Activated naive CD8-positive, alpha-beta T cell treated with anti-CD3 and anti-CD28 coated beads for 36 hours (primary cell): ENCODE measurements at regions not wholly inside any gene's neighbourhood (a gene's known extent, or its start where the extent isn't known, plus 50 kb on each side); places are given as distances from the start of the nearest gene placed in this dataset.

Source experiments
- DNase-seq: peaks from one replicate; pipeline ENCODE4 v3.0.0; 2021
- H3K27ac Mint-ChIP-seq: one replicate; pipeline ENCODE4 v1.8.0; 2022; ENCODE audit warnings: mild to moderate bottlenecking, moderate library complexity, mixed read lengths
- H3K27me3 Mint-ChIP-seq: one replicate; pipeline ENCODE4 v1.8.0; 2022; ENCODE audit warnings: mild to moderate bottlenecking, mixed read lengths
- H3K36me3 Mint-ChIP-seq: one replicate; pipeline ENCODE4 v1.8.0; 2021; ENCODE audit warnings: mild to moderate bottlenecking, mixed read lengths
- H3K4me1 Mint-ChIP-seq: one replicate; pipeline ENCODE4 v1.8.0; 2021; ENCODE audit warnings: mixed read lengths
- H3K4me3 Mint-ChIP-seq: one replicate; pipeline ENCODE4 v1.8.0; 2022; ENCODE audit warnings: mild to moderate bottlenecking, moderate library complexity, mixed read lengths
- H3K9me3 Mint-ChIP-seq: one replicate; pipeline ENCODE4 v1.8.0; 2022; ENCODE audit warnings: mixed read lengths

GRCh38 chr2:4553241-4553640 is 849.9 kb downstream of the DCDC2C start:
- H3K4me3 Mint-ChIP-seq, result no peak overlapping the region
- H3K27me3 Mint-ChIP-seq, result no peaks in the 10 kb centered on the region
- no peaks in the 10 kb centered on the region for H3K4me1 Mint-ChIP-seq
- H3K27ac Mint-ChIP-seq, result no peak overlapping the region
- peaks cover 1% of the 10 kb centered on the region for H3K9me3 Mint-ChIP-seq
- no peak for DNase-seq
- H3K36me3 Mint-ChIP-seq, result no peaks in the 10 kb centered on the region

- H3K27ac Mint-ChIP-seq, result no peak overlapping the region
- H3K27me3 Mint-ChIP-seq, result no peaks in the 10 kb centered on the region
- no peaks in the 10 kb centered on the region for H3K4me1 Mint-ChIP-seq
- H3K36me3 Mint-ChIP-seq, result no peaks in the 10 kb centered on the region
- DNase-seq, result no peak
- no peak overlapping the region for H3K4me3 Mint-ChIP-seq
- H3K9me3 Mint-ChIP-seq, result peaks cover 1% of the 10 kb centered on the region
These were observed 852.9 kb downstream of the DCDC2C start for GRCh38 chr2:4556135-4556896.

- H3K4me3 Mint-ChIP-seq, result no peak overlapping the region
- H3K27ac Mint-ChIP-seq, result no peak overlapping the region
- peaks cover 6% of the 10 kb centered on the region for H3K9me3 Mint-ChIP-seq
- H3K36me3 Mint-ChIP-seq, result no peaks in the 10 kb centered on the region
- no peak for DNase-seq
- H3K27me3 Mint-ChIP-seq, result no peaks in the 10 kb centered on the region
- H3K4me1 Mint-ChIP-seq, result no peaks in the 10 kb centered on the region
These were observed 857.8 kb downstream of the DCDC2C start for GRCh38 chr2:4561196-4561595.

- Mint-ChIP-seq H3K27me3 (no peaks in the 10 kb centered on the region), H3K36me3 (no peaks in the 10 kb centered on the region), H3K9me3 (peaks cover 6% of the 10 kb centered on the region), H3K4me1 (no peaks in the 10 kb centered on the region), H3K4me3 (no peak overlapping the region), H3K27ac (no peak overlapping the region)
- DNase-seq, result no peak
These were observed 872.7 kb downstream of the DCDC2C start for GRCh38 chr2:4576075-4576474.

- H3K36me3 Mint-ChIP-seq, result no peaks in the 10 kb centered on the region
- H3K27ac Mint-ChIP-seq, result no peak overlapping the region
These were observed 876.6 kb downstream of the DCDC2C start for GRCh38 chr2:4579977-4580376.

GRCh38 chr2:4585057-4585635 is 881.8 kb downstream of the DCDC2C start:
- Mint-ChIP-seq H3K27ac (no peak overlapping the region), H3K9me3 (no peaks in the 10 kb centered on the region)

More at GRCh38 chr2:4579977-4580376, 876.6 kb downstream of the DCDC2C start:
- Mint-ChIP-seq H3K4me3 (no peak overlapping the region), H3K27me3 (no peaks in the 10 kb centered on the region), H3K9me3 (no peaks in the 10 kb centered on the region), H3K4me1 (no peaks in the 10 kb centered on the region)
- no peak for DNase-seq

GRCh38 chr2:4588606-4589005 is 885.2 kb downstream of the DCDC2C start:
- Mint-ChIP-seq H3K4me1 (no peaks in the 10 kb centered on the region), H3K9me3 (no peaks in the 10 kb centered on the region), H3K27ac (no peak overlapping the region)

More at GRCh38 chr2:4585057-4585635, 881.8 kb downstream of the DCDC2C start:
- Mint-ChIP-seq H3K4me3 (no peak overlapping the region), H3K27me3 (no peaks in the 10 kb centered on the region), H3K4me1 (no peaks in the 10 kb centered on the region), H3K36me3 (no peaks in the 10 kb centered on the region)
- no peak for DNase-seq

GRCh38 chr2:4591261-4591660 is 887.9 kb downstream of the DCDC2C start:
- H3K36me3 Mint-ChIP-seq, result no peaks in the 10 kb centered on the region
- H3K4me1 Mint-ChIP-seq, result no peaks in the 10 kb centered on the region
- H3K27me3 Mint-ChIP-seq, result no peaks in the 10 kb centered on the region
- no peak for DNase-seq
- H3K9me3 Mint-ChIP-seq, result peaks cover 2% of the 10 kb centered on the region
- H3K4me3 Mint-ChIP-seq, result no peak overlapping the region
- no peak overlapping the region for H3K27ac Mint-ChIP-seq

More at GRCh38 chr2:4588606-4589005, 885.2 kb downstream of the DCDC2C start:
- H3K4me3 Mint-ChIP-seq, result no peak overlapping the region
- H3K27me3 Mint-ChIP-seq, result no peaks in the 10 kb centered on the region
- no peak for DNase-seq
- H3K36me3 Mint-ChIP-seq, result no peaks in the 10 kb centered on the region

GRCh38 chr2:4597400-4597799 is 894.0 kb downstream of the DCDC2C start:
- H3K27ac Mint-ChIP-seq, result no peak overlapping the region
- H3K36me3 Mint-ChIP-seq, result no peaks in the 10 kb centered on the region
- H3K27me3 Mint-ChIP-seq, result no peaks in the 10 kb centered on the region
- DNase-seq, result no peak
- no peaks in the 10 kb centered on the region for H3K4me1 Mint-ChIP-seq
- H3K9me3 Mint-ChIP-seq, result peaks cover 2% of the 10 kb centered on the region
- H3K4me3 Mint-ChIP-seq, result no peak overlapping the region

GRCh38 chr2:4604767-4605166 is 901.4 kb downstream of the DCDC2C start:
- DNase-seq, result no peak
- no peaks in the 10 kb centered on the region for H3K4me1 Mint-ChIP-seq
- H3K27ac Mint-ChIP-seq, result no peak overlapping the region
- H3K27me3 Mint-ChIP-seq, result no peaks in the 10 kb centered on the region
- no peaks in the 10 kb centered on the region for H3K36me3 Mint-ChIP-seq
- peaks cover 1% of the 10 kb centered on the region for H3K9me3 Mint-ChIP-seq
- H3K4me3 Mint-ChIP-seq, result no peak overlapping the region

- no peaks in the 10 kb centered on the region for H3K36me3 Mint-ChIP-seq
- no peak overlapping the region for H3K27ac Mint-ChIP-seq
- peaks cover 10% of the 10 kb centered on the region for H3K9me3 Mint-ChIP-seq
- DNase-seq, result no peak
- H3K4me3 Mint-ChIP-seq, result no peak overlapping the region
- no peaks in the 10 kb centered on the region for H3K4me1 Mint-ChIP-seq
- H3K27me3 Mint-ChIP-seq, result no peaks in the 10 kb centered on the region
These were observed 914.8 kb downstream of the DCDC2C start for GRCh38 chr2:4618141-4618540.

- no peak overlapping the region for H3K27ac Mint-ChIP-seq
- H3K4me1 Mint-ChIP-seq, result no peaks in the 10 kb centered on the region
- H3K4me3 Mint-ChIP-seq, result no peak overlapping the region
- H3K36me3 Mint-ChIP-seq, result no peaks in the 10 kb centered on the region
- no peaks in the 10 kb centered on the region for H3K27me3 Mint-ChIP-seq
- DNase-seq, result no peak
- peaks cover 10% of the 10 kb centered on the region for H3K9me3 Mint-ChIP-seq
These were observed 915.4 kb downstream of the DCDC2C start for GRCh38 chr2:4618630-4619228.

- no peaks in the 10 kb centered on the region for H3K36me3 Mint-ChIP-seq
- H3K27me3 Mint-ChIP-seq, result no peaks in the 10 kb centered on the region
- H3K4me1 Mint-ChIP-seq, result no peaks in the 10 kb centered on the region
- H3K27ac Mint-ChIP-seq, result no peak overlapping the region
- H3K4me3 Mint-ChIP-seq, result no peak overlapping the region
- peaks cover 3% of the 10 kb centered on the region for H3K9me3 Mint-ChIP-seq
- DNase-seq, result no peak
These were observed 925.7 kb downstream of the DCDC2C start for GRCh38 chr2:4628998-4629501.

GRCh38 chr2:4635289-4635688 is 931.9 kb downstream of the DCDC2C start:
- H3K4me3 Mint-ChIP-seq, result no peak overlapping the region
- H3K36me3 Mint-ChIP-seq, result no peaks in the 10 kb centered on the region
- H3K27ac Mint-ChIP-seq, result no peak overlapping the region
- peaks cover 6% of the 10 kb centered on the region for H3K9me3 Mint-ChIP-seq
- H3K4me1 Mint-ChIP-seq, result no peaks in the 10 kb centered on the region
- DNase-seq, result no peak
- no peaks in the 10 kb centered on the region for H3K27me3 Mint-ChIP-seq

- no peak overlapping the region for H3K4me3 Mint-ChIP-seq
- no peaks in the 10 kb centered on the region for H3K4me1 Mint-ChIP-seq
- no peaks in the 10 kb centered on the region for H3K27me3 Mint-ChIP-seq
- peaks cover 1% of the 10 kb centered on the region for H3K9me3 Mint-ChIP-seq
- no peak overlapping the region for H3K27ac Mint-ChIP-seq
- no peaks in the 10 kb centered on the region for H3K36me3 Mint-ChIP-seq
- DNase-seq, result no peak
These were observed 950.6 kb downstream of the DCDC2C start for GRCh38 chr2:4653991-4654390.
